Loucy (cell line): ENCODE measurements at regions not wholly inside any gene's neighbourhood (a gene's known extent, or its start where the extent isn't known, plus 50 kb on each side); places are given as distances from the start of the nearest gene placed in this dataset.
A peak's percentile ranks its signal among the peaks of the same experiment; 100 is the strongest.

Source experiments
- CTCF ChIP-seq: fragments of 200-600 bp; sonication (generic); conservative IDR thresholded peaks from 2 replicates; pipeline ENCODE4 v1.5.1; 2014; ENCODE audit warnings: mild to moderate bottlenecking, antibody characterized with exemption, low read length
- EZH2phosphoT487 ChIP-seq: fragments of 200-600 bp; IDR thresholded peaks from 2 replicates; pipeline ENCODE4 v1.6.1; 2018; ENCODE audit warnings: antibody characterized with exemption, mild to moderate bottlenecking, moderate library complexity, borderline replicate concordance

GRCh38 chr6:40804905-40805304 lies 217.7 kb upstream of the LRFN2 start:
- TF ChIP-seq CTCF (peak; percentile 65), EZH2phosphoT487 (no peak)
